Esophagus squamous epithelium (tissue), 4 donors: ENCODE measurements at regions not wholly inside any gene's neighbourhood (a gene's known extent, or its start where the extent isn't known, plus 50 kb on each side); places are given as distances from the start of the nearest gene placed in this dataset.

Experiments used
- CTCF ChIP-seq, 6 experiments: fragments of 450-650 bp in 4 of 6; fragments of 200-600 bp in 2 of 6; sonication (generic) in 2 of 6; IDR thresholded peaks; one replicate each; pipeline ENCODE4 v1.5.1; 2016 to 2019; ENCODE audit warnings: antibody characterized with exemption in 6 of 6, mild to moderate bottlenecking in 4 of 6, moderate library complexity in 4 of 6
- POLR2A ChIP-seq, 4 donors: fragments of 450-650 bp; IDR thresholded peaks; one replicate each; pipeline ENCODE4 v1.6.1; 2017; ENCODE audit warnings: antibody characterized with exemption in 4 of 4, mild to moderate bottlenecking in 4 of 4, moderate library complexity in 3 of 4

- TF ChIP-seq CTCF (IDR thresholded peaks at IDR 0.05) (no peak), POLR2A (IDR thresholded peaks at IDR 0.05) (no peak)
Observed at GRCh38 chr1:98073106-98073505, 152.3 kb upstream of the DPYD start.
